GM12874 (cell line): ENCODE measurements at regions not wholly inside any gene's neighbourhood (a gene's known extent, or its start where the extent isn't known, plus 50 kb on each side); places are given as distances from the start of the nearest gene placed in this dataset.

Source experiments
- CTCF ChIP-seq: IDR thresholded peaks from 2 replicates; pipeline ENCODE4 v1.5.1; 2011; ENCODE audit warnings: low read depth, mild to moderate bottlenecking, control low read depth, low read length, moderate library complexity; ENCODE audit not compliant: insufficient read depth

DNA sequence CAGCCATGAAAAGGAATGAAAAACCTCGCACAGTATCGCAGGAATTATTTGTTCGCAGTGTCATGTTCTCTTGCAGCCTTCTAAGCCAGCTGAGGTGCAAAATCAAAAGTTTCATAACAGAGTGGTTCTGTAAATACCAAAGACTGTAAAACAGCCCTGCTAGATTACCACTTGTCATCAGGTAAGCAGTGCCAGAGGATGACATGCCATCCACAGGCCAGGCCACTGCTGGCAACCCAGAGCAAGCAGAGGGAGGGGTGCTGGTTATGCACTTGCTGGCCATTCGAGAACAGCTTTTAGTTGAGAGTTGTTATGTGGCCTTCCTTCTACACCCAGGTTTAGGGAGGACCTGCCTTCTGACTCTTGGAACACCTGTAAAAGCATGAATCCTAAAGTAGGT is 114.3 kb upstream of the MGAT5 start:
- no peak for TF ChIP-seq CTCF

- no peak for TF ChIP-seq CTCF
These were observed 113.6 kb upstream of the MGAT5 start for GRCh38 chr2:134140251-134140661.

DNA sequence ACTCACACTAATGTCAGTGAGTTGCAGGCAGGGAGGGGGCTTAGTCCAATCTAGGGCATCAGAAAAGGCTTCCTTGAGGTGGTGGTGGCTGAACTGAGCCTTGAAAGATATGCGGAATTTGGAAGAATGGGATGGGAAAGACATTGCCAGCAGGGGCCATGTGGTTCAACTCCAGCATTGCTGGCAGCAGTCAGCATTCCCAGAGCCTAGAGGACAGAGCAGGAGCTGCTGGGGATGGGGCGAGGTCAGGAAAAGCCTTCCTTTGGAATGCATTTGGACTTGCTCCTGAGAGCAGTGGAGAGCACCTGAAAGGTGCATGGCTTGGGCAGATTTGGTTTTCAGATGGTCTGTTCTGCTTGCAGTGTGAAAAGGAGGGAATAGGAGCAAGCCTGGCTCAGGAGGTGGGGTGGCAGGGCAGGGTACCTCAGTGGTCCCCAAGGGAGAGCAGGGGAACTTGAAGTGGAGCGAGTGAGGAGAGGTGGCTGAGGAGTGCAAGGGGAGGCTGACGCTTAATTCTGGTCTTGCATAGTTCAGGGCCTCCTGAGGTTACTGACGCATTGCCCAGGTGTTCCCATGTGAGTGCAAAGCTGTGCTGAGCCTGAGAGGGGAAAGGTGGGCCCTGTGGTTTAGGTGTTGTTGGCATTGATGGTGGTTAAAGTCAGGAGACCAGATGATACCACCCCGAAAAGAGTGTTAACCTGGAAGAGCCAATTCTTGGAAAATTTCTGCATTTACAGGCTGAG is 112.1 kb upstream of the MGAT5 start:
- no peak for TF ChIP-seq CTCF

GRCh38 chr2:134142341-134142738 is 111.5 kb upstream of the MGAT5 start:
- TF ChIP-seq CTCF = no peak

DNA sequence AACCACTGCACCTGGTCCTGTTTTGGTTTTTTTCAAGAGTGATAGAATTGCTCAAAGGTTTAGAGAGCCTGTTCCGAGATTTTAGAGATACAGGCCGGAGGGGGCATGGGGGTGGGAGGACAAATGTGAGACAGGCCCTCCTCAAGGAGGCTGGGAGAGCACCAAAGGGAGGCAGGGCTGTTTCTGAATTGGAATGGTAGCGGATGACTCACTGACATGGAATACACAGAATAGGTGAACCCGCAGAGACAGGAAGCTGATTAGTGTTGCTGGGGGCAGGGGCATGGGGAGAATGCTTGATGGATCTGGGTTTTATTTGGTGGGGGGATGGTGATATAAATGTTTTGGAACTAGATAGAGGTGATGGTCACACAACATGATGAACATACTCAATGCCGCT is 111.0 kb upstream of the MGAT5 start:
- no peak for TF ChIP-seq CTCF

DNA sequence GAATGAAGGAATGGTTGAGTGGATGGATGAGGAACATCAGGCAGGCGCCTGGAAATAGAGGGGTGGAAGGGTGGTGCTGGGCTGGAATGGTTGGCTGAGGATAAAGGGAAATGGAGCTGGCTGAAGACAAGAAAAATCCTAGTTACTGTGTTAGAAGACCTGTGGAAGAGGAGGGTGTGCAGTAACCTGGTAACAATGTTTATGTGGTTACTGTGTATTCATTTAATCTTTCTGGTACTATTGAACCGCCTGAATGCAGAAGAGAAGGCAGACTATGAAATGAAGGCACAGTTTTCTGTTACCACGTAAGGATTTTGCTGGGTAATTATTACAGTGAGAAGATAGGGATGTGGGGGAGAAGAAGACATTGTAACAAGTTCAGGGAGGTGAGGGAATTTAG is 110.3 kb upstream of the MGAT5 start:
- no peak for TF ChIP-seq CTCF

- TF ChIP-seq CTCF = no peak
These were observed 109.7 kb upstream of the MGAT5 start for GRCh38 chr2:134144081-134144596.
